HG02943 (cell line): ENCODE measurements at regions not wholly inside any gene's neighbourhood (a gene's known extent, or its start where the extent isn't known, plus 50 kb on each side); places are given as distances from the start of the nearest gene placed in this dataset.

Experiments used
- ATAC-seq: cut with Tn5 transposase; IDR thresholded peaks from one replicate; pipeline ENCODE4 v1.9.1; 2021; ENCODE audit warnings: mild to moderate bottlenecking, low read depth, moderate library complexity; ENCODE audit not compliant: unreplicated experiment

DNA sequence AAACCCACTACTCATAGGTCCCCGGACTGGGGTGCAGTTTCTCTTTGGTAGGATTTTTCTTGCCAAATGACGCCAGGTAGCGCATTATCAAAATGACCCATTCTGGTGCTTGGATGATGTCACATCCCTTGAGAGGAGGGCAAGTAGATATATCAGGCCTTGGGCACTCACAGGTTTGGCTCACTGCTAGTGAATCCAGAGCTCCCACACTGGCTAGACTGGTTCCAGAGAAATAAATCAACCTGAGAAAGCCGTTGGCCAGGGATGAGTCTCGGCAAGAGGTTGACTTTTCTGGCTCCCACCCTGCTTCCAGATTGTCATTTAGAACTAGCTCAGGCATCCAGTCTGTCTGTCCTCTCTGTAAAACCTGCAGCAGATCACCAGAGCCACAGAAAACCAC is 188.4 kb upstream of the MAF start:
- ATAC-seq: no peak

DNA sequence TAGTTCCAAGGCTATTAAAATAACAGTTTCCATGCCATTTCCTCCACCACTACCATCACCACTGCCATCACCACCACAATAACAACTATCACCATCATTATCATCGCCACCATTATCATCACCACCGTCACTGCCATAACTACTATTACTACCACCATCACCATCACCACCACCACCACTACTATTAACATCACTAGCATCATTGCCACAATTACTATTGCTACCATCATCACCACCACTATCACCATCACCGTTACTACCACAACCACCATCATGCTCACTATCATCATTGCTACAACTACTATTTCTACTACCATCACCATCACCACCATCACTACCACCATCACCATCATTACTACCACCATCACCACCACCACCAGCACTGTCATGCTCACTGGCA is 185.9 kb upstream of the MAF start:
- ATAC-seq: no peak

DNA sequence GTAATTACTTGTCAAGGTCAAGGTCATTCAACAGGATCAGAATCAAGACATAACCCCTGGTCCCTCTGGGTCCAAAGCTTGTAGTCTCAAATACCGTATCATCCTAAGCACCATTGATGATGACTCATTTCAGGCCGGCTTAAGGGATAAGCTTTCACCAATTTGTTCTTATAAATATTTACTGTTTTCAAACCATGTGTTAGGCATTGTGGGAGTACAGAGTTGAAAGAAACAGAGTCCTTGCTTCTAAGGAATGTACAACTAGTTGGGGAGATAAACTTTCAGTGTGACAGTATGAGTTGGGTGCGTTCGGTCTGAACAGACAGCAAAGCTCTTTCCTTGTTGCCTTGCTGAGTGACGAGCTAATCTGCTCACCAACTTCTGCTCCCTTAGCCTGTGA is 183.5 kb upstream of the MAF start:
- ATAC-seq: no peak

DNA sequence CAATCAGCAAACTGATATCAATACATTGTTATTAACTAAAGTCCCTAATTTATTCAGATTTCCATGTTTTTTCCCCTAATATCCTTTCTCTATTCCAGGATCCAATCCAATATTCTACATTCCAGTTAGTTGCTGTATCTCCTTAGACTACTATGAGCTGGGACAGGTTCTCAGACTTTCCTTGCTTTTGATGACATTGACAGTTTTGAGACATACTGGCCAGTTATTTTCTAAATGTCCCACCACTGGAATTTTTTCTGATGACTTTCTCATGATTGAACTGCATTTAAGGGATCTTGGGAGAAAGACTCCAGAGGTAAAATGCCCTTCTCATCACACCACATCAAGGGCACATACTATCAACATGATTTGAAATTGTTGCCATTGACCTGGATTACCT is 177.1 kb upstream of the MAF start:
- no peak for ATAC-seq

DNA sequence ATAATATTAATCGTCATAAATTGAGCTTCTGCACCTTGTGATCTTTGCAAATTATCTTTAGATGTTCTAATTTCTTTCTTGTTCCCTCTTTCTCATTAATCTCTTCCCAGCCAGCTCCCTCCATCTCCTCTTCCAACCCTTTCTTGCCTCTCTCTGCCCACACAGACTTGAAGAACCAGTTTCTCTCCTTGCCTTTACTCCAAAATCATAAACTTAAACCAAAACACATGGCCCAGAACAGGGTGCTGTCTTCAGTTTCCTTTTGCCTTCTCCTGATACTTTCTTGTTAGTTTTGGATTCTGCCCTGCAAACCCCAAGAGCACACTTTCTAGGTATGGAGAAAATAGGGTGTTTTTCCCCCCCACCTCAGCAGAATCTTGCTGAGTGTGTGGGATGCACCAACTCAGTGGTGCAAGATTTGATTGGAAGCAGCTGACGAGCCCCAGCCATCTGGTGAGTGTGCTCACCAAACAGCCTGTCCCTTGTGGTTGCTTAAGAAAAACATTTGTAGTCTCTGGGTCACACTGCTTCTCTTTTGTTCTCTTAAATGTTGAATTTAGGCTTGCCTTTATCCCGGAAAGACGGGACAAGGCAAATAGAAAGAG is 175.8 kb upstream of the MAF start:
- no peak for ATAC-seq

DNA sequence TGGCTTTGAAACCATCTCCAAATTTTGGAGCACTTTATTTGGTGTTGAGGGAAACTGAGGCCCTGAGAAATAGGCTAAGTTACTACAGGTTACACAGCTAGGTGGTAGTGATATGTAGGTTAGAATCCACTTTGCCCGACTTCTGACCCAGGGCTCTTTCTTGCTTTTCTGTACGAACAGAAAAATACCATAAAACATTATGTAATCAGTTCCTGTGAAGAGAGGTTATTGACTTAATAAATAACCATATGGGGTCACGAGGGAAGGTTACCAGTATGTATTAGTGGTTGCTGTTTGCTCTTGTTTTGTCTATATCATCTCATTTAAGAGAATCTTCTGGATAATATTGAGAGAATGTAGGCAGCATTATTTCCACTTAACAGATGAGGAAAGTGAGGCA is 172.2 kb upstream of the MAF start:
- no peak for ATAC-seq

DNA sequence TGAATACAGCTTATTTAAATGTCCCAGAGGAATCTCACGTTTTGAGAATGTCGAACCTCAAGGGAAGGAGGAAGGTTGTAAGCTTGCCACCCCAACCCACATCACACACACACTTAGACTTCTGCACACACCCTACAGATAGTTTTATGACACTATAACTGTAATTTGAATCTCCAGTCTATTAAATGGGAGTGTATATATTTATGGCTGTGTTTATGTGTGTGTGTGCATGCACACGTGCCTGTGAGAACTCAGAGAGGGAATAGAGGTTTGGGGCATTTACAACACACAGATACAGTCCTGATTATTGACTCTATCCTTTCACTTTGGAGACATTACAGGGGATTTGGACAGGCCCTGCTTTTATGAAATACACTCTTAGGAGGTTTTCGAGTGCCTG is 171.5 kb upstream of the MAF start:
- ATAC-seq: no peak

DNA sequence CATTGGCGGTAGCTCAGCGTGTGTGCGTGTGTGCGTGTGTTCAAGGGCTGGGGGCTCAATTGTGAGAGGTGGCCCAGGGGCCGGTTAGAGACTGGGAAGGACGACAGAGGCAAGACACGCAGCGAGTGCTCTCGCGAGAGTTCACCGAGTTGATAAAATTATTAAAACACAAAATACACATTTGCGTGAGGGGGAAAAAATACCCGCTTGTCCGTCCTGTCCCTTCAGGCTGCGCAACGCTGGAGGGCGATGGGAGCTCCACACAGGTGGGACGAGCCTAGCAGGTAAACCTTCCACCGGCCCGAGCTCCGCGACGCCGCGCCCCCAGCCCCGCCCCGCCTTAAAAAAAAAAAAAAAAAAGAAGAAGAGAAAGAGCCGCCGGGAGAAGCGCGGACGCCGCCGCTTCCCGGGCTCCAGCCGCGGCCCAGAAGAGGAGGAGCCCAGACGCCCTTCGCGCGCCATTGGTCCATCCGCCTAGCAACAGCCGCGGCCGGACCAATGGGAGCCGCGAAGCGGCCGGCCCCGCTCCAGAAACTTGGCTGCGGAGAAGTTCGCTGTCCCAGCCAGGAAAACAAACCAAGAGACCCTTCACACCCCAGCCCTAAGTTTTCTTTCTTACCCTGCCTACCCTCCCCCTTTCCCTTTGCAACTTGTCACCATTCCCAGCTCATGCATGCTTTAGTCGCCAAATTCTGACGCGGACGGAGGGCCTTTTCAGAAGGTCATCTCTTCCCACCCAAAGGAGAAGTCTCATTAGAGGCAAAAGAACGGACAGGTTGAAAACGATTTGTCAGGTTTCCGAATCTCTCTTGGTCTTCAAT is 169.9 kb upstream of the MAF start:
- peak; percentile 96 for ATAC-seq

DNA sequence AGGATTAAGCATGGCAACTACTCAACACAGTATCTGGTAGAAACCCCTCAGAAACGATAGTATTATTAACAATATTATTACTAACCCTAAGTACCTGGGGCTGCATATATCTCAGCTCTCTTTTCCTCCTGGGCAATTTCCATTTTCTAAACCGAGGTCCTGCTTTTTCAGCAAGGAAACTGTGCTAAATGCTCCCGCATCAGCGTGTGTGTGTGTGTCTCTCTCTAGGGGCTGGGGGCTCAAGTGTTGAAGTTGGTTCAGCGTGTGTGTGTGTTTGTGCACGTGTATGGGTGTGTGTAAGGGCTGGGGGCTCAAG is 169.3 kb upstream of the MAF start:
- ATAC-seq: no peak

DNA sequence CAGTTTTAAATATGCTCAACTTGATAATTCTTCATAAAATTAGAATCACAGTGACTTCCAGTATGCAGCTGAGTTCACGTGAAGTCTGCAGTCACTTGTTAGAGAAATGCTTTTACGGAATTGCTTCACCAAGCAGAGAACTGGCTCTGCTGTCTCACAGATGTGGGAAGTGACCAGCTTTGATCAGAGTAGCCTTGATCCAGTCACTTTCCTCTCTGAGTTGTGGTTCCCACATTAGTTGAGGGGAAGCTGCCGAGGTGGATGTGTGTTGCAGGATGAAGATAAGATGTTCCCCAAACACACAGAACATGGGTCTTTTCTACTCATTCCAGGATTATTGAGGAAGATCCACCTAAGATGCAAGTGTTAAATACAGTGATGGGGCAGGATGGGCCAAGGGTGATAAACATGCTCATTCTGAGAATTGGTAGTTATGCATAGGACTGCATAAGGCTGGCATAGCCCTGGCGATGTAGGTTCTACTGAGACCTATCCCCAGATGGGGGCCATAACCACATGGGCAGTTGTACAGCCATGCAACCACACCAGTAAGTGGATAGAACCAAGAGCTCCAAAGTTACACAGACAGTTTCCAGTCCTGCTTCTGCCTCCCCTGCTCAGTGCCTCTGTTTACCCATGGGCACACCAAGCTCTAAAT is 168.9 kb upstream of the MAF start:
- no peak for ATAC-seq

DNA sequence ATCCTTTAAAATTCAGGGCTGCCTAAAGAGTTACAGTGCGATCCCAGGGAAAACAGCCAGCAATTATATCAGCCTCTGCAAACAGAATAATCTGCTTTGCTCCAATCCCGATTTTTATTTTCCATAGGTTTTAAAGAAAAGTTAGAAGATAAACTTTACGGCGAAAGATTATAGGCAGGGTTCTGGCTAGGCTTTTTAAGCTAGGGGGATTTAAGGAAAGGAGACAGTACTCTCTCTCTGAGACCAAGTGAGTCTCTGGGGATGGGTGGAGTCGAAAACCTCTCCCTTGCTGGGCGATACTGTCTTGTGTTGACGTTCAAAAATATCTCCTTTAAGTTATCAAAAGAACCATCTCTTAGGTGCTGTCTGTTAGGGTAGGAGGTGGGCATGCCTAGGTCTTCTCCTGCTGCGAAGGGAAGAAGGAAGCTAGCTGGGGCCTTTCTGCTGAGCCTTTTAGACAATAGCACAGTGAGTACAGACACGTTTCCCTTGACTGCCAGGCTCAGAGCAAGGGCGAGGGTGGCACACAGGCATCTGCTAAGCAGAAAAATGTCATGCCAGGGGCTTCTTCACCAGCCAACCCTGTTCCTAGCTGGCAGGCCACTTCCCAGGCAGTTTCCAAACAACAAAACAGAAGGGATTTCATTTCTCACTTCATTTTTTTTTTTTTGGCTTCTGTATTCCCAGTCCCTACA is 167.9 kb upstream of the MAF start:
- no peak for ATAC-seq

DNA sequence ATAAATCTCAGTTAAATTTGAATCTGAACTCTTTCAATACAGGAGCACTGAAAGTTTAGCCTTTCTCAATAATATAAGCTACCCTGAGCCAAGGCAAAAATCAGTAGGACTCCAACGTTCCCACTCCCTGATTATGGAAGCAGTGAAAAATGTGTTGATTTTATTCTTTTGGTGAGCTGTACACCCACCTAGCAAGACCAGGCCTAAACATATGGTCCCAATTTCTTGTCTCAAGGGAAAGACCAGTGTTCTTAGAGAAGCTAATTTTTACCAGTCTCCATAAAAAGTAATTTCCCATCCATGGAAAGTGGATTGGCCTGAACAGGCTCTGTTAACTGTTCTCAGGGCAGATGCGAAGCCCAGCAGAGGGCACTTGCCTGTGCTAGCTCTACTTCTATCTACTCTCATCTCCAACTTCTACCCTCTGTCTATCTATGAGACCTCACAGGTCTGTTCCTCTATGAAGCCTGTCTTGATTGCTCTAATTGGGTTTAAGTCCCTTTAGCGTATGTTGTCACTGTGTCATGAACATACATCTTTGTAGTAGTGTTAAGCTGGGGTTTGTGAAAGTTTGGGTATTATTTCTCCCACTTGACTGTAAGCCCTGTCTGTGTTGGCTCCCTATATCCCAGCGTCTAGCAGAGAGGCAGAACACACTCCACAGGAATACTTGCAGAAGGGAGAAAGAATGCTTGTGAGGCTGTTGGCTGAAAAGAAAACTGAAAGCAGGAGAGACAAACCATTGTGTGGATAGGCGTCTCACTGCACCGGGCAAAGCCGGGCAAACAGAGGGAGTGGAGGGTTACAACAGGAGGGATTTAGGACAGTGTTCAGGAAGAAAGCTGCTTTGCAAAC is 167.1 kb upstream of the MAF start:
- no peak for ATAC-seq

DNA sequence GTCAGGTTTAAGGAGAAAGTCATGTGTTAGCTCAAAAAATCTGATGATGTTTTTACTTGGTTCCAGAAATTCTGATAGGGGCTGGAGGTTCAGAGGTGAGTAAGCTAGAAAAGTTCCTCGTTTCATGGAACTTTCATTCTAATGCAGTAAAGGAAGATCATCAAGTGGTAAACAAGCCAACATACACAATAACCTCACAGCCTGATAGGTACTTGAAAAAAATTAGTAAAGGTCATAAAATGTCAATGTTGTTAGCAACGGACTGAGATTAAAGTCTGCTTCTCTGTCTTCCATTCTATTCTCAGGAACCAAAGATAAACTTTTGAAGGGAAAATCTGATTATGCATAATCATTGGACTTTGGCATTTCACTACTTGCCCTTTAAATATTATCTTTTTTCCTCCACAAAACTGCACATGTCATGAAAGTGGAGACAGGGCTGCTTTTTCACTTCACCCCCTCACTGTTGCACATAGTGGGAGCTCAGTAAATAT is 165.4 kb upstream of the MAF start:
- no peak for ATAC-seq

DNA sequence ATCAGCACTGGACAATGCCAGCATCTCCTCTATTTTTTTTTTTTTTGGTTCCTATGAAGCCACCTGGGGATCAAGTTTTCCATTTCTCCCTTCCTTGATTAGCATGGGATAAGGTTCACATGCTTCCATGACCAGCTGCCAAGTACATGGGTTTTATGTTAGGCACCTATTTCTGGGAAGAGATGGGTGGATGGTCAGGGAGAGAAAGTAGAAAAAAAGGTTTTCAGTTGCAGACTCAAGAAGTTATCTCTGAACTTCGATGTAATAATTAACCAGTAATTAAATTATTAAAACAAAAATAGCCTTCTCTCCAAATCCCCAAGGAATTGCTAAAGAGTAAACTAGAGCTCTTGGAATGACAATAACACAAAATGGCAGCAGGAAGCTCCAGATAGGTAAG is 164.9 kb upstream of the MAF start:
- ATAC-seq: no peak

DNA sequence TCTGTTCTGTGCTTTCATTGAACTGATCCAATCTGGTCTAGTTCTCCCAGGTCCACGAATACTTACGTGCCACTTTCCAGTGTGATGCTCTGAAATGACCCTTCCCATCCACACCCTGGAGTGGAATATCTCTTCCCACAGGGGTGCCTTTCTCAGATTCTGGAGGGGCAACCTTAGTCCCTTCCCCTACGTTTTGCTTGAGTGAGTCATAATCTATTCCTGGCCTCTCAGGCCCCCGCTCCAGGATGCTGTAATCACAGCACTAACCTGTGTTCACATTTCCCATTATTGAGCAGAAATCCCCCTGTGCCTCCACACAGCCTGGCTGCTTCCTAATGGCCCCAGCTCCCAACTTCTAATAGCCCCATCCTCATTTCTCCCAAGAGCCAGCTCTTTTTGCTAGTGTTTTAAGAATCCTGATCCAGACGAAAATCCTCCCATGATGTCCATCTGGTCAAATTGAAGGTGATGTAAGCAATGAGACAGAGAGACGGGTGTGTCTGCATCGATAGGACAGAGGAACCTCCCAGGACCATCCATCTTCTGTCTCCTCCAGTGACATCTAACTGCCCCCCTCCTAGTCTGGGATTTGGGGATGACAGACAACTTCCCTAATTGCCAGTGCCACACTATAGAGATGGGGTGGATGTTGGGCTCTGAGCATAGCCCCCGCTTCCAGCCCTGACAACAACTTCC is 164.0 kb upstream of the MAF start:
- no peak for ATAC-seq

DNA sequence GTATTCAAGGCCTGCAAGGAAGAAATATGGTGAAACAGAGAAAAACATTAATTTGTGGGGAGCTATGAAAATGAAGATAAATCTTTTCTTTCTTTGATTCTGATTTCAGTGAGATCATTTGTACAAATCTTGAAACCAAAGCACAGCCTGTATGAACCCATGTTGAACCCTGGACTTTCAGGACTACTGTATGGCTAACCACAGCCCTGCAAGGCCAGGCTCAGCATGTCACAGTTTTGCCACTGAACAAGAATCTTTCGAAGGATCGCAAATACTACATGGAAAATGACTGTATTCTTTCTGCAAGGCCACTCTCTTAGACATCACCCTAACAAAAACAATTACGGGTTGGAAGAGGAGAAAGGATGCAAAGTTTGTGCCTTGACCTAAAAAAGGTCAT is 161.7 kb upstream of the MAF start:
- ATAC-seq: no peak

DNA sequence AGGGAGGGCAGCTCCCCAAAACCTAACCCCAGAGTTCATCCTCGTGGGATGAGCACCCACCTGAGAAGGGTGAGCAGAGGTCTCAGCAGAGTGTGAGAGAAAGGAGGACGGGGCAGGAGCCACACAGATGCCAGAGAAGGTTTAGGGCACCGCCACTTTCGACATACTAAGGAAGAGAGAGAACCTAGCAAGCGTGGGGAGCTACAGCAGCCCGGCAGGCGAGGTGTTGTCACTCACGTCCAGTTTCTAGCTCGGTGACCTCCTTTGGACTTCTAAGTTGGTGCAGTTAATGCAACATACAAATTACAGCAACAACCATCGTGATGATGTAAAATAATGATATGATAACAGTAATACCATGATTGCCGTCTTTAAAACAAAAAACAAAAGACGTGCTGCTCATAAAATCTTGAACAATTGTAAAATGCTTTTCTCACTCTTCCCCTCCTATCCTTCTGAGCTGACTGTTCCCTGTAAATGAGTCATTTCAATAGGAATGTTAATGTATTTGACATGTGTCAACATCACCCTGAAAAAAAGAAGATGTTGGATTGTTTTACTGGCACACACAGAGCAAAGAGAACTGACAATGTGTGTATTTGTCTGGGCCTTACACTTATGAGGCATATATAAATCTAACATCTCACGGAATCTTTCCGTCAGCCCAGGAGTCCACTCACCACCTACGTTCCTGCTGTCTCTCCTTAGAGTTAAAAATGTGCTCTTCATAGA is 158.2 kb upstream of the MAF start:
- no peak for ATAC-seq

DNA sequence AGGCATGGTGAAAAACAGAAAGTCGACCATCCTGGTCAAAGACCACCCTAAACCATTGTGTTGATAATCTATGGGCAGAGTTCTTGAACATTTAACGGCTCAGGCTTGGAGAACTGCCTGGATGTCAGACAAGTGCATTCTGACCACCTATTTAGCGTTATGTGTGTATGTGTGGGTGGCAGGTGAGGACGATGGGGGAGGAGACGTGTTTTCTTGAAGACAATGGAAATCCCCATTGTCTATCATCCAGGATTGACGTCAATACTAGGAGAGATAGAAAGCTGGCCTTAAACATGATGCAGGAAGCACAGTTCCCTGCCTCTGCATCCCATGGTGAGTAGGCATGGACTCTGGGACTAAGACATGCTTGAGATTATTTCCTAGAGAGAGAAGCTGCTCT is 157.4 kb upstream of the MAF start:
- ATAC-seq: no peak

DNA sequence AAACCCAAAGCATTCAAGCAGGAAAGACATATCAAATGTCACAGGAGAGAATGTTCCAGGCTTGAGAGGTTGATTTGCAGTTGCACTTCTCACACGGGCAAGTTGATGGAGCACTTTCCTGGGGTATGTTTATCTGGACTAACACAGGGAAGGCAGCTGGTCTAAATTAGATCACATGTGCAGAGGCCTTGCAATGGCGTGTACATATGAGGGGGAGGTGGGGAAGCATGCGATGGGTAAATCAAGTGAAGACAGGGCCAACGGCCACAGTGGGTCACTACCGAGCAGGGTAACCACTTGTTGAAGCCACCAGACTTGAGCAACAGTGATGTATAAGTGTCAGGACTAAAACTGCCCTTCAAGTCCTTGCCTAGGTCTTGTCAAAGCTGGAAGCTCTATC is 156.6 kb upstream of the MAF start:
- no peak for ATAC-seq
